HG02981 (cell line): ENCODE measurements at regions not wholly inside any gene's neighbourhood (a gene's known extent, or its start where the extent isn't known, plus 50 kb on each side); places are given as distances from the start of the nearest gene placed in this dataset.

Source experiments
- ATAC-seq: cut with Tn5 transposase; IDR thresholded peaks from one replicate; pipeline ENCODE4 v1.9.1; 2021; ENCODE audit warnings: mild to moderate bottlenecking, moderate library complexity; ENCODE audit not compliant: unreplicated experiment

DNA sequence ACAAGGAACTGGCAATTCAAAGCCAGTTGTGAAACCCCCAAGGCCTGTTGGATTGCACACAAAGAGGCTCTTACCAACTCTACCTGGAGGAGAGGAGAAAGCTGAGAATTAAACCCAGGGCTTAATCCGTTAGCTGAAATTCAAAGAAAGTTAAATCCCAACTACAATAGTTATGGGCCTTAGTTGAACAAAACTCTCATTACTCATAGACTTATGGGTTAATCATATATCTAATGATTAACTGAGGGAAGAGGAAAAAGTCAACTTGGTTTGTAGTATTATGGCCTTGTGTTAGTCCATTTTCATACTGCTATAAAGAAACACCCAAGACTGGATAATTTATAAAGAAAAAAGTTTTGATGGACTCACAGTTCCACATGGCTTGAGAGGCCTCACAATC lies 838.2 kb upstream of the ADGRL2 start:
- no peak for ATAC-seq

DNA sequence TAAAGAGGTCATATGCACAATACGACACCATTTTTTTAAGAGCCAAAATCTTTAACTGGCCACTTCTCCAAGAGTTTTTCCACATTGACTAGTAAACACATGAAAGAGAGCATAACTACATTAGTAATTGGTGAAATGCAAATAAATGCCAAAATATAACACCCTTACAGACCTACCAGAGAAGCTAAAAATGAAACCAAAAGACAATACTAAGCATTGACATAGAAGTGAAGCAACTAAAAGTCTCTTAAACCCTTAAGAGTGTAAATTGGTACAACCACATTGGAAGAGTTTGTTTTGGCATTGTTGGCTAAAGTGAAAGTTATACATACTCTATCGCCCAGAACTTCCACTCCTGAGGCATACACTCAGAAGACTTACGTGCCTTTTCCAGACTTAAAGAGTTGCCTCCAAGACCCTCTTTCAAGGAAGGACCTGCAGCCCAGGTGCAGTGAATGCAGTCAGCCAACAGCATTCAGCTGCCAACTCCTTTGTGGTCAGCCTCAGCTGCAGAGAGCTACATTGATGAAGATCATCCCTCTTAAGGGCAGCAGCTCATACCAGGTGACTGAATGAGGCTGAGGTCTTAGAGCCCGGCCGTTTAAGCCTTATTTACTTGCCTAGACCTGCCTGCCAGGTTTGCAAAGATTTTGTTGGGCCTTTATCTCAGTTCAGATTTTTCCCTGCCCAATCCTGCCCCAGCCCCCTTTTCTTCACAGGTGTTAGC lies 839.1 kb upstream of the ADGRL2 start:
- ATAC-seq = no peak

DNA sequence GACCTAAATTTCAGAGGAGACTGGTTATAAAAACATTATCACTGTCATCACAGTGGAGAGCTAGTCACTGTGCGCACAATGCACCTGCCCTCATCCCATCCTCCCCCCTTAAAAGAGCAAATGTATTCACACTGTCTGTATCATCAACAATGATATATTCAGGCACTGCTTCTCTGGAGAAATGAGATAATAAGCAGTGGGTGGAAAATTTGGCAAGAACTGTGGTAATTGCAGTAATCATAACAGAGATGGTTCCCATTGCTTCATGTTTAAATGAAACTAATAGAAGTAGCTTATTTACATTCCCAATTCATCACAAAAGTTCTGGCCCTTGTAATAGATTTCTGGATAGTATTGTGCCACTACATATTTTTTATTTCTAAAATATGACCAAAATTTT lies 867.4 kb upstream of the ADGRL2 start:
- no peak for ATAC-seq

DNA sequence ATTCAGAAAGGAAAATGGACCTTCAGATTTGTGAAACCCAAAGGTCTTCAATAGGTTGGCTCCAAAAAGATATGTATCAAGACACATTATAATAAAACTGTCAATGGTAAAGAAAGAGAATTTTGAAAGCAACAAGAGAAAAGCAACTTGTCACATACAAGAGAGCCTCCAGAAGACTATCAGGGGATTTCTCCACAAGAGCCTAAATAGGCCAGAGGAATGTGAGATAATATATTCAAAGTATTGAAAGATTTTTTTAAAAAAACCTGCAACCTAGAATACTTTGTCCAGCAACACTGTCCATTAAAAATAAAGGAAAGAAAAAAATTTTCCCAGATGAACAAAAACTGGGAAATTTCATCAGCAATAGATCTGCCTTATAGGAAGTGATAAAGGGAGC lies 869.6 kb upstream of the ADGRL2 start:
- ATAC-seq = no peak

DNA sequence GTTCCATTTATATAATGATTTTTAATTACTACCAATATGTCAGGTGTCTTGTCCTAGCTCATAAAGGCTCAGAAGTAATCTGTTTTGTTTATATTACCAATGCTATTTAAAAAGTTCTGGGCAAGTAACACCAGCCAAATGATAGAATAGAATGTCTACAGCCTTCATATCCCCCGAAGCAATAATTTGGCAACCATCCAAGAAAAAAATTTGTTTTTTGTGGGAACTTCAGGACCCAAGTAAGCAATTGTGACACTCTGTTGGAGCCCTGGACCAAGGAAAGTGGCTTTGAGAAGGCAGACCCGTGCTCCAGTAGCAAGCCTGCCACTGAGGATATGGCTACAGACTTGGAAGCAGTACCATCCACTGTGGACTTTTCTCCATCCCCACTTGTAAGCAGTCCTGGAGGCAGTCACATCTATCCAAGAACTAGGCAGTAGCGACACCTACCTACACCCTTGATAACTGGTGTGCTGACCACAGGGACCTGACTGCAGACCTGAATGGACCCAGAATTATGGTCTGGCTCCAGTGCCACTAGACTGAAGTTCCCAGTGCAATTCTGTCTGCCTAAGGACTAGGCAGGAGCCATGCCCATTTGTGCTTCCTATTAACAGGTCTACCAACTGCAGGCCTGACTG lies 870.7 kb upstream of the ADGRL2 start:
- no peak for ATAC-seq

DNA sequence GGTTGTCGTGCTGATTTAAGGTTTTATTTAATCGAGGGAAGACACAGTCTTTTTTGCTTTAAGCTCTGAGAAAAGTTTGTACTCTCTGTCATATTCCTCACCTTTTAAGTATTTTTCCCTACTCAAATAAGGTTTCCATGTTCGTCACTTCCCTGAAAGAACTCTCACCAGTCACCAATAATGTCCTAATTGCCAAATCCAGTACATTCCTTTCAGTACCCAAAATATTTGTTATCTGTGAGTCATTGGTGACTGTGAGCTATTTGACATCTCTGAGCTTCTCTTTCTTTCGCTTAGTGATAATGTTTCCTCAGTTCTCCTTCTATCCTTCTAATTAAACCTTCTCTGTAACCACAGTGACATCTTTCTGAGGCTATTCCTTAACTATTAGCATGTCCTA lies 874.2 kb upstream of the ADGRL2 start:
- no peak for ATAC-seq

DNA sequence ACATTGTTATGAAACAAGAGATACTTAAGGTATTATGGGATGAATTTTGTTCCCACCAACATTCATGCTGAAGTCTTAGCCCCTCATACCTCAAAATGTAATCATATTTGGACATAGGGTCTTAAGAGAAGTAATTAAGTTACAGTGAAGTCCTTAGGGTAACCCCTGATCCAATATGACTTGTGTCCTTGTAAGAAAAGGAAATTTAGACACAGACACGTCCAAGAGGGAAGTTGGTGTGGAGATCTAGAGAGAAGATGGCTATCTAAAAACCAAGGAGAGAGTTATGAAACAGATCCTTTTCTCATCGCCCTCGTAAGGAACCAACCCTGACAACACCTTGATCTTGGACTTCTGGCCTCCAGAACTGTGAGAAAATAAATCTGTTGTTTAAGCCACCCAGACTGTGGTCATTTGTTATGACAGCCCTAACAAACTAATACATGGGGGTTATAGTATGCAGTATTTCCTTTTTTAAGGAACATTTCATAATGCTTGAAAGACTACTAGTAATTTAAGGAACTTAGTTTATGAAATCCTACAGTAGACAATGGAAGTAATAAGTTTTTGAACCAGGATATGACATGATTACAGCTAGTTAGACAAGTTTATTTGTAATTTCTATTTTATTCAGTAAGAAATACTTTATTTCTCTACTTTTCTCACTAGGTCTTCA lies 875.5 kb upstream of the ADGRL2 start:
- ATAC-seq = no peak

DNA sequence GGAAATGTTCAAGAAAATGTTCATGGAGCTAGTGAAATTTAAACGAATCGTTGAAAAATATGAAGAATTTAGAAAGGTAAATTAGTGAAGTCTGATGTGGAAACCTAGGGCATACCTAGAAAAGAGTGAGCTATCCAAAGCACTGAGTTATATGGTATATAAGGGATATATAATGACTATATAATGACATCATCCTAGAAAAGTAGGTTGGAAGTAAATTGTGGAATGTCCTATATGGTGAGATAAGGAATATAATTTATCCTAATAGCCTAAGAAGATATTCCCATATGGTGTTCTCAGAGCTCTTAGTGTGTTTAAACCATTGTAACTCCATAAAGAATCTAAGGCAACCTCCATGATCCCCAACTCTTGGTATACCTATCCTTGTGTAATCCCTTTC lies 876.4 kb upstream of the ADGRL2 start:
- no peak for ATAC-seq

DNA sequence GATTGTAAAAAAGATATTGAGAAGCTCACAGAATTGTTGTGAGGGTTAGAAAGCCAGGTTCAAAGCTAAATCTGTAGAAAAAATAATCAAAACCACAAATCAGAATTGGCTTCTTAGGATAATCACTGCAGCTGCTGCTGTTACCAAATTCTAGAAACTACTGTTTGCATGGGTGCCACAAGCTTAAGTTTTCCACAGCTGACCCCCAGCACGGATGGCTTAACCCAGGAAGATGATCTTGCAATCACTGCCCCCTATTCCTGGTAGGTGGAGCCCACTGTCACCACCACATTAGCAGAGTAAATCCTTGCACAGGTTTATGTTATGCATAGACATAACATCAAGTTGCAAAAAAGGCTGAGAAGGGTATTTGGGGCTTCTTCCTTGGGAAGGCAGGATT lies 877.8 kb upstream of the ADGRL2 start:
- ATAC-seq = no peak

DNA sequence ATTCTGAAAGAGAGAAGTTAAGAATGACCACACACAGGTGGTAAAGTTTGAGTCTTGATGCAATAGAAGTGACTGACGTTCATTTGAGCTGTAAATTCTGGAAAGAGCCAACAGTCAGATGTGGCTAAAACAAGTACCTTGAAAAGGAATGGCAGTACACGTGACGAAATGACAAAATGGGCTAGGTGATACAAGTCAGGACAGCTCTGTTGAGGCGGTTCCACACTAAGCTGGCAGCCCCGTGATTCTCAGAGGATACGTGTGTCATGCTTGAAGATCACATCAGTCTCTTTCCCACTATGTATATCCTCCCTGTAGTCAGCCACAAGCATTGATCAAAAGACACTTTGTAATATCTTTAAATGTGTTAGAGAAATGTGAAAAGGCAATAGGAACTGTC lies 881.3 kb upstream of the ADGRL2 start:
- no peak for ATAC-seq

DNA sequence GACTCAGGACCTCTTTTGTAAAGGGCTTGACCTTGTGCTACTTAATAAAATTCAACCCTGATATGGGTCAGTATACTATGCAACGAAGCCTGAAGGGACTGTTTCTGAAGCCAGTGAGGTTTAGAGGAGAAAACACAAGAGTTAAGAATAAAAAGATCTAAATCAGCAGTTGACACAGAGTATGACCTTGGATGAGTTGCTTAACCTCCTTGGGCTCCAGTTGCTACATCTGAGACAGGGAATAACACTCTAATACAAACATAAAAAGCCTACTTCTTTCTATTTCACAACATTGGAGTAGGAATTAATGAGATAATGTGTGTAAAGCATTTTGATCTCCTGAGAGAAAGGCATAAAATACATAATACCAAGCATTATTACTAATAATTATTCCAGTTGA lies 882.4 kb upstream of the ADGRL2 start:
- no peak for ATAC-seq

DNA sequence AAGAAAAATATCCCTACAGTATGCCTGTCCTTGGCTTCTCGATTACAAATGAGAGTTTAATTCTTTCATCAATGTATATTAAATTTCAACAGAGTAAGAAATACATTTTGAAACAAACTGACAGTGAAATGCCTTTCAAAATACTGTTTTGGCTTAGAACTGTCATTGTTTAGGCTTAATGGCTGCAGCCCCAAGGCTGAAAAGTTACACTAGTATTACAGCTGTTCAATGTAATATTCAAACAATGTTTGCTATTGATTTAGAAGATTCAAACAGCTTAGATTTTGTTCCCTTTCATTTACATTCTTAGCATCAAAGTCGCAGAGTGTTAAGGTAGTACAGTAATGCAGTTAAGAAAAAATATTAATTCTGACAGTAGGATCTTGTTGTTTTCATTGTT lies 882.9 kb upstream of the ADGRL2 start:
- ATAC-seq = no peak

DNA sequence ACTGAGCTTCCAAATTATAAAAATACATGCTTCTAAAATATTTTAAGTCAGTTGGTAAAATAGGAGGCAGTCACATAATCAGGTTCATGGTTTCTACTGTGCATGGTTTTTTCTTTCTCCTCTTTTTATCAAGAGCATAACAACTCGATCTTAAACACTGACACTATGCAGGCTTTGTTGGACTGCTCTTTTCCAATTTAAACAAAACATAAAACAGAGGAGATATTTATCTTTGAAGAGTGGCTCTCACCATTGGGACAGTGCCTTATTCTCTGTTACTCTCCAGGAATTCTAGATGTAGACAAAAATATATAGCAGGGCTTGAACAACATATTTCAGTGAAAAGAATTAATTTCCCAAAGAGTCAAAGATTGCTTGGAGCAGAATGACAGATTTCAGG lies 883.5 kb upstream of the ADGRL2 start:
- no peak for ATAC-seq

DNA sequence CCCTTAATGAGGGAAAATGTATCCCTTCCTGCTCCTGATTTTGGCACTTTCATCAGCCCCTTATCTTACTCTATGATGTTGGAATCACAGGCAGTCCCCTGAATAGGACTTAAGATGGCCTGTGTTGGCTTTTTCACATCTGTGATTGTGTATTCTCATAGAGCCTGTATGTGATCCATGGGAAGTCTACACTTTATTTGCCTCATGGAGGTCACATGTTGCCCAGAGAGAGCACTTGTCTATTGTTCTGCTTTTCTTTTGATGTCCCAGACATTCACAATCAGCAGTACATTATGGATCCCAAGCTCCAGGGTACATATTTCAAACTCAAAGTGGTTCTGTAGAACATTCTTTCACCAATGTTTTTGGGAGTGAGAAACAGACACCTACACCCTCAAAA lies 885.2 kb upstream of the ADGRL2 start:
- no peak for ATAC-seq

DNA sequence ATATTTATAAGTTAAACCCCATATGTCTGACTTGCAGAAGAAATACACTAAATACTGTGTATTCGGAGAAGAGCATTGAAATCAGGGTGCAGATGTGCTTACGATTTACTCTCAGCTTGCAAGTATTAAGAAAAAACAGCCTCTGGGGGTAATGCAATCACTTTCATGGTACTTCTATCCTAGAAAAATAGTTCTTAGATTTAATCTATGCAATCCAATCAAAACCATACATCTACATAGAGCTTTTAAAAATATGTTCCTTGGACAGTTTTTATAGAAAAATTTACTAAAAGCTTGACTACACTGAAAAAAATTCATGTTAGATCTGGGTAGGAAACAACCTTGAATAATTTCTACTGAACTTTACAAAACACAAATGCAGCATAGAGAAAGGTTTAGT lies 890.3 kb upstream of the ADGRL2 start:
- no peak for ATAC-seq

DNA sequence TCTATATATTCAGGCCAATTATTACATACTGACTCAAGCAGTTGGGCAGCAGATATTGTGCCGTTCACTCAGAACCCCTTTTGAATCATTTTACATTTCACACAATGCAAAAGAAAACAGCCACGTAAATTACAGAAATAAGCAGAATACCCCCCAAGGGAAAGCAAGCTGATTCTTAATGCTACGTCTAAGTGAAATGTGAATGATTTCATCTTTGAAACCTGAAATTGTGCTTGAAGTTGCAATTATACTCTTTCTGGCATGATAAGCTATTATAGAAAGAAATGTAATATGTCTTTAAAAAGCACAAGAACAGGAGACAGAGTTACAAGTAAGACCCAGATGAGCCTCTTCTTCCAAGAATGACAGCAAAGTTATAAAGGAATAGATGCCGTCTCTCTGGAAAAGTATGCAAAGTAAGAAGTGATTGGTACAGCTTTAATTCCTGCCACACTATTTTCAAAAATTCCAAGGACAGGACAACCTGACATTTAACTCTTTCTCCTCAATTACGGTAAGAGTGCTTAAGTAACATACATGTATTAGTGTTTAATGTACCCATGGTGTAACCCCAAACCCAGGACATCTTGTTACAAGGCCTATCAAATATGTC lies 891.5 kb upstream of the ADGRL2 start:
- no peak for ATAC-seq

DNA sequence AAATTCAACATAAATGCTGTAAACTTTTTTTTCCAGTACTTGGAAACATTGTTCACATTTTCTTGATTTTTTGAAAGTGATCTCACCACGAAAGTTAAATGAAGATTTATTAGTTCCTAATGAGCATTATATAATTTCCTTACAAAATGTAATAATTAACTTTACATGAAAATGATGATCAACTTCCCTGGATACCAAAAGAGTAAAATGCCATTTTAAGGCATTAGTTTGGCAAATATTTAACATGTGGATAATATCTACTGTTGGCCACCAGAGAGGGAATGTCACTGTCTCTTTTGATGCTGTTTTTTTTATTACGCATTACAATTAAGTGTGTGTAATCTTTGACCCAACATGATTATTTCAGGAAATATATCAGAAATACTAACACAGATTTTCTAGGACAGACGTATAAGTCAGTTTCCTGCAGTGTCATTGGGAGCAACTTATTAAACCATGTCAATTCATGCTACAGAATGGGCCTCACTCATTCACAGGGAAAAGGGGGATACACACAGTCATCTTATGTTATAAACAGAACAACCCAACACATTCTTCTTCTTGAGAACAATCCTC lies 903.9 kb upstream of the ADGRL2 start:
- ATAC-seq = no peak

DNA sequence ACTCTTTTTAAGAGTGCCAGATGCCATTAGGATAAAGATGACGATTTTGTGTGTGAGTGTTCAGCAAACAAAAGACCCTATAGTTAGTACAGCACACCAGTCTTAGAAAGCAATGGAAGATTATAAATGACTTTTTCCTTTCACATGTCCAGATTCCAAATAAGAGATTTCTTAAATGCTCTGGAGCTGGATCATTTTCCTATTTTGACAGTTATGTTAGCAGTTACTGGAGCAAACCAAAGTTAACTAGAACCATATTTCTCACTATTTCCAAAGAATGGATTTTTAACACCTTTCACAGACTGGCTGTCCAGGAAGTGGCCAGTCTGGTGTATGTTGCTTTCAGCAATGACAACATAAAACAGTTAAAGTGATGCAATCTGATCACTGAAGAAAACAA lies 905.8 kb upstream of the ADGRL2 start:
- ATAC-seq = no peak

DNA sequence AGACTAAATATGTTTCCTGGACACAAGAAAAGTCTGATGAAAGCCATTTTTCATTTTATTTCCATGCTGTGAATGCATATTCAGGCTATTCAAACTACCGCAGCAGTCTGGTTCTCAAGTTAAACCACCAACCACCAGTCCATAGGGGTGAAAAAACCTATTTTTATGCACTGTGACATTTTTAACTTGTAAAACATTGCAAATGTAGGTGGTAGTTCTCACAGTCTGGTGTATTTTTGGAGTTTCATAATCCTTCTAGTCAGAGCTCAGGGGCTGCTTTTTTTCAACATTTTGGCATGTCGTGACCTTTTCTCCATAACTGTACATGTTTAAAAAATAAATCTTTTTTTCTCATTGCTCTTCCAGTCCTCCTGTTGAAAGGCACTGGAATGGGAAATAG lies 907.6 kb upstream of the ADGRL2 start:
- ATAC-seq = no peak

DNA sequence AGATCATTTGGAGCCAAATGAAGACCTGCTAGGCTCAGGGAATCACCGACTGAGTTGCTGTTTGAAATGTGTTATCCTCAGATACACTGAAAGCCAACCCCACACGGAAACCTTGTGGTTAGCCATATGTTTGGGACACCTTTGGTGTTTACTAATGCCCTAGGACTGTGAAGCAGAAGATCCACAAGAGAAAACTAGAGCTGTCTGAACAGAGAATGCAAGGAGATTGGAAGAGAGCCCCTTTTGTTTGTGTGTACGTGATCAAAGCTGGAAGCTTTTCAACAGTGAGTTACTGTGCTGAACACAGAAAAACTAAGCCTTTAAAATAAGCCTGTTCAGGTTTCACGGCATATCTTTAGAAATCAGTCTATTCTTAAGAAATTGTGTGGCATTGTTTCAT lies 908.2 kb upstream of the ADGRL2 start:
- no peak for ATAC-seq

DNA sequence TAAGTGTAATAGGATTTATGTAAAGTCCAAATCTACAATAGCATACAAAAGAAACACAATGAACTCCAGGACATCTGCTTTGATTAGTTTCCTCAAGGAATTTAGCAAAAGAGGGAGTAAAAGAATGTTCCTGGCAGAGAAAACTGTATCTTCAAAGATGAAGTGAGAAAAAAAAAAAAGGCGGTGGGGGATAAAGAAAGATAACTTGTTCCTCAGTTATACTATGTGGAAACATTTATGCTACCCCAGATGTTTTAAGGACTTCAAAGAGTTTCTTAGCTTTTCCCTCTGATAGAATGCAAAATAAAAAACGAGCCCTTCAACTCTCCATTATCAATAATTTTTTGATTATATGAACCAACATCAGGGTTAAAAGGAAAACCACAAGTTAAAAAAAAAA lies 908.9 kb upstream of the ADGRL2 start:
- ATAC-seq = no peak

DNA sequence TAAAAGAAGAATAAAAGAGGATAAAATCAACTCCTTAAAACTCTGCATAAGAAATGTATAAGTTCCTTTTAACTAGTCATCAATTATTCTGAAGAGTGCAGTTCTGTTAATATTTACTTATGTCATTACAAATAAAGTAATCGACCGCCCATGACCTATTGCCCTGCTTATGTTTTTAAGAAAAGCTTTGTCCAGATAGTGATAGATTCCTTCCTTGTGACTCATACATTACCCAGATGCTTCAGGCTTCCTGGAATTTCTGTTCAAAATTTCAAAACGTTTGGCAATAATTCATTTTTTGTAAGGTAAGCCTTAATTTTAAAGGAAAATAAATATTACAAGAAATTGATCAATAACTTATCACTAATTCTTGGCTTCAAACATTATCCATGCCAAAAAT lies 918.2 kb upstream of the ADGRL2 start:
- ATAC-seq = no peak
